Mammary epithelial cell (primary cell): ENCODE measurements at regions not wholly inside any gene's neighbourhood (a gene's known extent, or its start where the extent isn't known, plus 50 kb on each side); places are given as distances from the start of the nearest gene placed in this dataset.

Source experiments
- EZH2 ChIP-seq: IDR thresholded peaks from 2 replicates; pipeline ENCODE4 v1.6.1; 2012; ENCODE audit warnings: low read length, inconsistent platforms, borderline replicate concordance
- TF ChIP-seq, protein P1 (sequence below), 2 donors: IDR thresholded peaks in 1 of 2; conservative IDR thresholded peaks in 1 of 2; 2 replicates each; pipeline ENCODE4 v1.5.1; 2011 to 2012; ENCODE audit warnings: inconsistent platforms in 2 of 2, low read length in 2 of 2, mild to moderate bottlenecking in 2 of 2, control low read depth in 1 of 2, low read depth in 1 of 2; ENCODE audit not compliant: insufficient read depth in 1 of 2; ENCODE audit errors: extremely low read depth in 1 of 2

DNA sequence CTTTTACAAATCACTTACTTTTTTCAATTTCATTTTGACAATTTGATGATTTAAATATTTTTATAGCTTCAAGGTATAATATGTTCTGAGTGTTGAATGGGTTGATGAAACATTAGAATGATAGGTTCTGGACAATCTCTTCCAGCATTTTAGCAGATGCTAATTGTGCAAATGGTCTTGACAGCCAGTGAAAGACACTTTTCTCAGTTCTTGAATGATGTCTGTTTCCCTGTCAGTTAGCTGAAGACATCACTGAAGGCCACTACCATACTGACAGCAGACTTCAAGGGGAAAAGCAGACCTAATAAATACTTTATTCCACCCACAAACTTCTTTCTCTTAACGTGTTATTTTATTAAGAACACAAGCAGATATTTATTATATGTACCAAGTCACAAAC lies 498.6 kb downstream of the GRXCR1 start:
- no peak for TF ChIP-seq EZH2
- TF ChIP-seq, protein P1, sequence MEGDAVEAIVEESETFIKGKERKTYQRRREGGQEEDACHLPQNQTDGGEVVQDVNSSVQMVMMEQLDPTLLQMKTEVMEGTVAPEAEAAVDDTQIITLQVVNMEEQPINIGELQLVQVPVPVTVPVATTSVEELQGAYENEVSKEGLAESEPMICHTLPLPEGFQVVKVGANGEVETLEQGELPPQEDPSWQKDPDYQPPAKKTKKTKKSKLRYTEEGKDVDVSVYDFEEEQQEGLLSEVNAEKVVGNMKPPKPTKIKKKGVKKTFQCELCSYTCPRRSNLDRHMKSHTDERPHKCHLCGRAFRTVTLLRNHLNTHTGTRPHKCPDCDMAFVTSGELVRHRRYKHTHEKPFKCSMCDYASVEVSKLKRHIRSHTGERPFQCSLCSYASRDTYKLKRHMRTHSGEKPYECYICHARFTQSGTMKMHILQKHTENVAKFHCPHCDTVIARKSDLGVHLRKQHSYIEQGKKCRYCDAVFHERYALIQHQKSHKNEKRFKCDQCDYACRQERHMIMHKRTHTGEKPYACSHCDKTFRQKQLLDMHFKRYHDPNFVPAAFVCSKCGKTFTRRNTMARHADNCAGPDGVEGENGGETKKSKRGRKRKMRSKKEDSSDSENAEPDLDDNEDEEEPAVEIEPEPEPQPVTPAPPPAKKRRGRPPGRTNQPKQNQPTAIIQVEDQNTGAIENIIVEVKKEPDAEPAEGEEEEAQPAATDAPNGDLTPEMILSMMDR (conservative IDR thresholded peaks at IDR 0.05 in 1 of 2, IDR thresholded peaks at IDR 0.05 in 1 of 2; ENCODE audit: extremely low read depth in 1 of 2, insufficient read depth in 1 of 2, low read depth in 1 of 2, low read length in 2 of 2), result no peak
